Fibroblast of mammary gland (primary cell): ENCODE measurements at regions not wholly inside any gene's neighbourhood (a gene's known extent, or its start where the extent isn't known, plus 50 kb on each side); places are given as distances from the start of the nearest gene placed in this dataset.
"Not testable (repeated sequence)": the region's sequence is repeated elsewhere in the genome, so short reads cannot be mapped to it uniquely, and the experiment has no call there.

Experiments used
- DNase-seq: peaks from one replicate; pipeline ENCODE4 v3.0.0-alpha.2; 2010; ENCODE audit warnings: low read depth
- H3K4me3 ChIP-seq: 2 replicates; pipeline ENCODE4 v1.5.1; 2011; ENCODE audit warnings: low read depth, mild to moderate bottlenecking, low read length, moderate library complexity; ENCODE audit not compliant: control insufficient read depth
- TF ChIP-seq, protein P1 (sequence below): conservative IDR thresholded peaks from 2 replicates; pipeline ENCODE4 v1.5.1; 2011; ENCODE audit warnings: low read depth, low read length, inconsistent platforms; ENCODE audit not compliant: control insufficient read depth, insufficient read depth

DNA sequence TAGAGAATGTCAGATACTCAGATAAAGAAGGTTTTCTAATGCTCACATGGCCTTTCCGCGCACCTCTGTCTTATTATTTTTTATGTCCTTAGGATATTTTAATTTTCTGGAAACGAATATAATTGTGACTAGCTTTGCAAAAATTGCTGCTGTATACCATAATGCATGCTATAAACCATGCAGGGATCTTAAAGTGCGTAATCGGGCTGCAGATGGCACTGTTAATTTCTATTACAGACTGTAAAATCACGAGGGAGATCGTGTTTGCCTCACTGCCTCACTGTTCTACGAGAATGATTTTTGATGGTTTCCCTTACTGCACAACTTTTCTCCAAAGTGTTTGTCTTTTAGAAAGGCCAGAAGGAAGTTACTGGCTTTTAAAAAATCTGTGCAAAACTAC lies 356.1 kb downstream of the TUSC1 start:
- no peak overlapping the region for H3K4me3 ChIP-seq
- no peak for DNase-seq
- TF ChIP-seq, protein P1, sequence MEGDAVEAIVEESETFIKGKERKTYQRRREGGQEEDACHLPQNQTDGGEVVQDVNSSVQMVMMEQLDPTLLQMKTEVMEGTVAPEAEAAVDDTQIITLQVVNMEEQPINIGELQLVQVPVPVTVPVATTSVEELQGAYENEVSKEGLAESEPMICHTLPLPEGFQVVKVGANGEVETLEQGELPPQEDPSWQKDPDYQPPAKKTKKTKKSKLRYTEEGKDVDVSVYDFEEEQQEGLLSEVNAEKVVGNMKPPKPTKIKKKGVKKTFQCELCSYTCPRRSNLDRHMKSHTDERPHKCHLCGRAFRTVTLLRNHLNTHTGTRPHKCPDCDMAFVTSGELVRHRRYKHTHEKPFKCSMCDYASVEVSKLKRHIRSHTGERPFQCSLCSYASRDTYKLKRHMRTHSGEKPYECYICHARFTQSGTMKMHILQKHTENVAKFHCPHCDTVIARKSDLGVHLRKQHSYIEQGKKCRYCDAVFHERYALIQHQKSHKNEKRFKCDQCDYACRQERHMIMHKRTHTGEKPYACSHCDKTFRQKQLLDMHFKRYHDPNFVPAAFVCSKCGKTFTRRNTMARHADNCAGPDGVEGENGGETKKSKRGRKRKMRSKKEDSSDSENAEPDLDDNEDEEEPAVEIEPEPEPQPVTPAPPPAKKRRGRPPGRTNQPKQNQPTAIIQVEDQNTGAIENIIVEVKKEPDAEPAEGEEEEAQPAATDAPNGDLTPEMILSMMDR: no peak

GRCh38 chr9:25310961-25311360 lies 367.3 kb downstream of the TUSC1 start:
- TF ChIP-seq, protein P1: no peak
- DNase-seq: no peak
- H3K4me3 ChIP-seq: no peak overlapping the region

- DNase-seq: no peak
- no peak overlapping the region for H3K4me3 ChIP-seq
- TF ChIP-seq, protein P1: no peak
These were observed 369.7 kb downstream of the TUSC1 start for GRCh38 chr9:25308549-25308948.

DNA sequence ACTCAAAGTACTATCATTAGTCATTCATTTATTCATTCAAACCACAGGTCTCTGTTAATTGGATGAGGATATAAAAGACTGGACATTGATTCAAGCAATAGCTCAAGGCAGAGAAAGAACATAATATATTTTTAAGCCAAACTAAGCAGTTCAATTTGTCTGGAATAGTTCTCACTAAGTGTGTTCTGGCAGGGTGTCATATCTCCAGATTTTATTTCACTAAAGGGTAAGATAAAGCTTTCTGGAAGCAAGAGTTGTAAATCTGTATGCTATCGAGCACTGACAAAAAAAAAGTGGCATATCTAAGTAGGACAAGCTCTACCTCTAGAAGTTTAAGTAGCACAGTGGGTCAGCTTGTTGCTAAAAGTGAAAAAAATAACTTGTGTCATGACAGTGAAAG lies 375.6 kb downstream of the TUSC1 start:
- no peak overlapping the region for H3K4me3 ChIP-seq
- DNase-seq: no peak
- TF ChIP-seq, protein P1: no peak

GRCh38 chr9:25288195-25288594 lies 390.0 kb downstream of the TUSC1 start:
- not testable (repeated sequence) for DNase-seq, H3K4me3 ChIP-seq

GRCh38 chr9:25284365-25284764 lies 393.9 kb downstream of the TUSC1 start:
- DNase-seq: no peak
- H3K4me3 ChIP-seq: no peak overlapping the region
- TF ChIP-seq, protein P1: no peak

DNA sequence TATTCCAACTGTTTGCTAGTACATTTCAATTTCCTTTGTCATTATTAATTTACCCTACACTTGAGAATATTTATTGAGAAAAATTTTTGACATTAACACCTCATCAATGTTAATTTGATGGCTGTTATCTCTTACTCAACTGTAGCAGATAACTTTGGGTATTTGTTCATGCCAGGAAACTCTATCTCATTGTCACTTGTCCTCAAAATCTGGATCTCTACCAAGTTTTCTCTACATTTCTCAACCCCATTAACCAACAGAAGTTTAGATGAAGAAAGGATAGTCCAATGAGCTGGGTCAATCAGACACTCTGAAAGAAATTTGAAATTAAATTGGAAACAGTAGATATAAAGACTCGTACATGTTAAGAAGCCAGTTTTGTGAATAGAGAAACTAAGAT lies 395.3 kb downstream of the TUSC1 start:
- H3K4me3 ChIP-seq: no peak overlapping the region
- TF ChIP-seq, protein P1: no peak

More for the DNA sequence above, 395.3 kb downstream of the TUSC1 start:
- no peak for DNase-seq
